ENCODE measurements at regions not wholly inside any gene's neighbourhood (a gene's known extent, or its start where the extent isn't known, plus 50 kb on each side); places are given as distances from the start of the nearest gene placed in this dataset.
A peak's percentile ranks its signal among the peaks of the same experiment; 100 is the strongest.

- DNase-seq (no peak), ATAC-seq (no peak)
- intact Hi-C loops (cut with DNase I, micrococcal nuclease) = no loop called here
Observed at GRCh38 chr4:38582445-38582844, 81.6 kb upstream of the KLF3 start.

DNA sequence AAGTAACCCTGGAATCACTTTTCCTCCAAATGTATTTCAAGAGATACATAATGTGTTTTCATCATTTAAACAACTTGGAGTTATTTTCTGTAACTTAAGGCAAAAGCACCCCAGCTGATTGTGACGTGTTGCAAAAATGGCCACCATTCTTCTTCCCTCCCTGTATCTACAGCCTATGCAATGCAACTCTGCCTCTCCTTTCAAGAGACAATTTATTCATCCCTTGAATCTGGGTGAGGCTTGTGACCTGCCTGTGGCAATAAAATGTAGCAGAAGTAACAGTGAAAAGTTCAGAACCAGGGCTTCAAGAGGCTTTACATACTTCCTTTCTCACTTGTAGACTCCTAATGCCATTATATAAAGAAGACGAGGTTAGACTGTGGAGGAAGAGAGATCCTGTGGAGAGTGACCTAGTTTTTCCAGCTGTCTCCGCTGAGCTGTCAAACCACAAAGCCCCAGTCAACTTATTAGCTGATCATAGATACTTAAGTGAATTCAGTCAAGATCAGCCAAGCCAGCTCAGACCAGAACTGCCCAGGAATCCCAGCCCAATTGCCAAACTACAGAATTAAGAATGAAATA, 81.0 kb upstream of the KLF3 start:
- DNase-seq (no peak), ATAC-seq (peak; percentile 50)
- intact Hi-C loops (cut with DNase I, micrococcal nuclease) = no loop called here

- intact Hi-C loops (cut with DNase I, micrococcal nuclease) = no loop called here
- ATAC-seq (no peak), DNase-seq (no peak)
Observed at GRCh38 chr4:38585871-38586270, 78.1 kb upstream of the KLF3 start.

DNA sequence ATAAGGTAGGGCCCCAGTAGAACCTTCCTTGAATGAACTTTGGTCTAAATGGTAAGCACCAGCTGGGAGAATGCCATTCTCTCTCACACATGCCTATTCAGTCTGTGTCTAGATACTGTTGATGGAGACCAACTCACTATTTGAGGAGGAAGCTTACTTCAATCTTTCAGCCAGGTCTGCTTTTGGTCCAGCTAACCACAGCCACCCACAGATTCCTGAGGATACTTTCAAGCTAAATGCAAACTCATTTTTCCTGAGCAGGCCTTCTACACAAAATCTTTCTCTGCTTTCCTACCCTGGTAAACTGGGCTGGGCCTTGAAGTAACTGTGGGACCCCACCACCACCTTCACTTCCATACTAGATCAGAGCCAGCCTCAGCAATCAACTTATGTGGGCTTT, 76.9 kb upstream of the KLF3 start:
- no peak for ATAC-seq
- intact Hi-C loops (cut with DNase I, micrococcal nuclease) = no loop called here
- no peak for DNase-seq

DNA sequence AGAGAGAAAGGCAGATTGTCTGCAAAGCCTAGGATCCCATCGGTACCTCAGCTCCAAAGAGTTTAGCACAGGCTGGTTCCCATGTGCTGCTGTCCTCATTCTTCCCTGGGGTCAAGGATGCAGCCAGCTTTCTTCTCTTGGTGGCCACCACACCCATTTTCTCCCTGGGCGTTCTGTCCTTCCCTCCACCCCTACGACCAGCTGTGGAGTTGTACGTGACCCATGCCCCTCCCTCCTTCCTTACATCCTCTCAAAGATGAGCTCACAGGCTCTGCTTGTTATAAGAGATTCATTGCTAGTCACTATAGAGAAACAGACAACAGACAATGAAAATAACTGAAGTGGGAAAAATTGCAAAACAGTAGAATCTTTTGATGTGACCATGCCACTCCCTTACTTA, 74.0 kb upstream of the KLF3 start:
- intact Hi-C loops (cut with DNase I, micrococcal nuclease) = no loop called here
- ATAC-seq = no peak

GRCh38 chr4:38591617-38592337, 72.2 kb upstream of the KLF3 start:
- ATAC-seq = peak; percentile 22
- intact Hi-C loops (cut with DNase I, micrococcal nuclease) = no loop called here
- DNase-seq = peak in 1 of 2 donors; percentile 68

More for the DNA sequence above, 74.0 kb upstream of the KLF3 start:
- DNase-seq = no peak

DNA sequence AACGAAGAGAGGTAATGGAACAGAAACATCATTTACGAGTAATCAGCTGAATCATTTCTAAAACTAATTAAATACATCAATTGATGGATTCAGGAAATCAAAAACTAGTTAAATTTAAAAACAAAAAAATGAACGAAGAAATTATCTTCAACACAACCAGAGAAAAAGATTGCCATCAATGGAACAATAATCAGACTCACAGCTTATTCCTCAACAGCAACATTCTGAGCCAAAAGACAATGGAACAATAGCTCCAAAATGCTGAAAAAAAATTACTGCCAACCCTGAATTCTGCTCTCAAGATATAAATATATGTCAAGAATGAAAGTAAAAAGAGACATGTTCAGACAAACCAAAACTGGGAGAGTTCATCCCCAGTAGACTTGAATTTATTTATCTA, 65.5 kb upstream of the KLF3 start:
- ATAC-seq = no peak
- no peak for DNase-seq
- intact Hi-C loops (cut with DNase I, micrococcal nuclease) = no loop called here

- DNase-seq = no peak
- ATAC-seq = peak; percentile 91
- intact Hi-C loops (cut with DNase I, micrococcal nuclease) = no loop called here
Observed at GRCh38 chr4:38600575-38600974, 63.4 kb upstream of the KLF3 start.

DNA sequence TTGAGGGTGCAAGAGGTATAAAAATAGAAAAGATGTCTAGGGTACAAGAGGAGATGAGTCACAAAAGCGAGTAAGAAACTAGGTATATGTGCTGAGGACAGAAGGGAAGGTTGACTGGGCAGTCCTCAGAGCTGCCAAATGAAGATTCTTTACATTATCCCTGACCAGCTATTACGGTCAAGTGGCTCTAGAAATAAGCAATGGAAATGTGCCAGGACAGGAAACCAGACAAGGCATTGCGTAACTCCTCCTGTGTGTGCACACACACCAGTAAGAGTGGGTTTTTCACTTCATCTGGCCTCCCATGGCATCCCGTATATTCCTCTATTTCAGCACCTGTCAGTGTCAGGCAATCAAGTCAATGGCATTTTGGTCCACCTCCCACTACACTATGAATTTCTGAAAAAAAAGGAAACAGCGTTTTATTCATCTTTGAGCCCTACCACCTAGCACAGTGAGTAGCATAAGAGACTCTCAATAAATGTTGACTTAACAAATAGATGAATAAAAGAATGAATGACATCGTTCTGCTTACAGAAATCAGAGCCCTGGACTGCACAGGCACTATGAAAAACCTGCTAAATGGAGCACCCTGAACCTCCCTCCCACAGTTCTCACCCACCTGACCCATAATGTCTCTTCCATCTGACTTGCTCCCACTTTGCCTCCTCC, 62.6 kb upstream of the KLF3 start:
- peak; percentile 25 for ATAC-seq
- intact Hi-C loops (cut with DNase I, micrococcal nuclease) = no loop called here
- DNase-seq = no peak

GRCh38 chr4:38601916-38602291, 62.1 kb upstream of the KLF3 start:
- intact Hi-C loops (cut with DNase I, micrococcal nuclease) = no loop called here
- ATAC-seq = no peak
- DNase-seq = no peak

DNA sequence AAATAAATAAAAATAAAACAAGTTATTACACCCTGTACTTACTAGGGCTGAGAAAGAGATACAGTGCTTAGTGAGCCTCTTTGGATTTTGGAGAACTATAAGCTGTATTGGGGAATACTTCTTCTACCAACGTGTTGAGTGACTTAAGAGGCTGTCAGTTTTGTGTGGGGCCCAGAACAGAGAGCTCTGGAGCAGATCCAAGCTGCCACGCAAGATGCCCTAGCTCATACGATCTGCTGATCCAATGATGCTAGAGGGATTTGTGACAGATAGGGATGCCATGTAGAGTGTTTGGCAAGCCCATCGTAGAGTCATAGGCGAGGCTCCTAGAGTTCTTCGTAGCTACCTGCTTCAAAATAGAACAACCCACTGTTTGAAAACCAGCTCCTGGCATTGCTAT, 60.3 kb upstream of the KLF3 start:
- ATAC-seq = no peak
- intact Hi-C loops (cut with DNase I, micrococcal nuclease) = no loop called here

DNA sequence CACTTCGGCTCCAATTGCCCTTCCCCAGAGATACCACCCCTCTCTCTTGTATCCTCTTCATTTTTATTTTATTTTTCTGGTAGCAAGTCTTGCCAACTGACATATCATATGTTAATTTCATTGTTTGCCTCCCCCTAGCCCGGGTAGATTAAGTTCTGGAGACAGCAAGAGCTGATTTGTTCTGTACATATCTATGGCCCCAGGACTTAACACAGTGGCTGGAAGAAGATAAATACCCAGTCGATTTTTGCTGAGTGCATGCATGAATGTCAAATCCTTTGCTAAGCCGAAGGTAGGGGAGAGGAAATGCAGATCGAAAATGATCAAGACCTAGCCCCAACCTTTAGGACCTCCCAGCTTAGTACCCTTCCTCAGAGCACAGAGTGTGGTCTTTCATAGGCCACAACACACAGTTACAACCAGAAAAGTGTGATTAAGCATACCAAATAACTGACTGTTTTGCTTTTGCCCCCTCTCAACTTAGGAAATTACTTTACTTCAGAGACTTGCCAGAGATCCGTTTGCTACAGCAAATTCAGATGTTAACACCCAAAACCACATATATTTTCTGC, 58.7 kb upstream of the KLF3 start:
- intact Hi-C loops (cut with DNase I, micrococcal nuclease) = no loop called here
- no peak for DNase-seq
- ATAC-seq = no peak

More for the DNA sequence above, 60.3 kb upstream of the KLF3 start:
- no peak for DNase-seq

DNA sequence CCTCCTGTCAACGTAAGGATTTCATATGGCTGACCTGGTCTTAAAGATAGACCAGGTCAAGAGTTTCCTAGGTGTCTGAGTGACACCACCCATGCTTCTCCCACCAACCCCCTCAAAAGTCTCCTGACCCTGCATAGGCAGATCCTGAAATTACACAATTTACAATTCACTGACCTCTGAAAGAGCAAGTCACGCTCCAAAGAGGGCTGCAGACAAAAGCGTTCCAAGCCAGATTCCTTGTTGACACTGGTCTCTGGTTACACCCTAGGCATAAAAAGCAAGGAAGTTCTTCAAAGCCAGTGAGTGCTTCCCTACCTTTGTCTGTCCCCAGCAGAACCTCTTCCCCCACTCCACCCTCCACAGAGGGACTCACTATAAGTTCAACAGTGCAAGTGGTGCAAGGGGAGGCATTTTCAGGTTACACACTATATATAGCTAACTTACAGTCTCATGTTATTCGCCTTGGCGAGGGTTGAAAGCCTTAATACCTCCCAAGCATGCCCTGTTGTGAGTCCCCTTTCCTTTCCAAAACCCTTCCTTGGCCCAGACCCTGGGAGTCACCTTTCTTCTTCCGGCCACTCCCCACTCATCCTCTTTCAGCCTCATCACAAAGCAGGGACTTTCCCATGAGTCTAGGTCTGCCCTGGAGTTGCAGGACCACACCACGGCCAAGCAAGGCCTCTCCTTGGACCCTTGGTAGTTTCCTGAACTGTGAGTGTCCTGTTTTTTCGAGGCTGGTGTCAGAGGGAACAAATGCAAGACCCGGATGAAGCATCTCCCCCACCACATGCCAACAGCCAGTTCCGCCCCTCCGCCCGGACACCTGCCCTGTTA, 58.0 kb upstream of the KLF3 start:
- intact Hi-C loops (cut with DNase I, micrococcal nuclease) = no loop called here
- ATAC-seq (peak; percentile 85), DNase-seq (peak; percentile 22 to 47)

DNA sequence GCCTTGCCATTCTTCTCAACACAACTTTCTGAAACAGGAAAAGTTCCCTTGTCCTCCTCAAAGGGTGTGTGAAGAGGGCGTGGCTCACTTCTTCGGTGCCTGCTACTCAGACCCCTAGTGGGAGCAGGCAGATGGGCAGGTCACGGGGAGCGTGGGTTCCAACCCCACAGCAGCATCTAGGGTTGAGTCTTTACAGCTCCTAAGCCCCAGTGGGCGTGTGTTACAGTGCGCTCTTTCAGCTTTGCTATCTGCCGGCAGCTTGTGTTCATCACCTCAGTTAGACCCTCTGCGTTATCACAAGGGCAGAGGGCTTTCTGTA, 57.5 kb upstream of the KLF3 start:
- ATAC-seq = no peak
- intact Hi-C loops (cut with DNase I, micrococcal nuclease) = no loop called here

DNA sequence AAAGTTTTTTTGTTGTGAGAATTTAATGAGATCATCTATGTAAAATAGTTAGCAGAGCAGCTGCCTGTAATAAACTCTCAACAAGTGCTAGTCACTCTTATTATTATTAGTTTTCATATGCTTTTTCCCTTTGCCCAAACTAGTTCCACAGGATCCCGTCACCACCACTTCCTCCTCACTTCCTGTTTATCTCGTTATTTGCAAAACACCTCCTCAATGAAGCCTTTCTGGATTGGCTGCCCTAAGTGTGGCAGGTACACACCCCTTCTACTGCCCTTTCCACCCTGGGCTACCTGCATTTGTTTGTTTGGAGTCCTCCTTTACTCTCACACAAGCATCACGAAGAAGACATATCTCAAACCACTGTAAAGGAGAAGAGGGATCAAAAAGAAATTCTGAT, 54.4 kb upstream of the KLF3 start:
- intact Hi-C loops (cut with DNase I, micrococcal nuclease) = no loop called here
- DNase-seq (no peak), ATAC-seq (peak; percentile 48)

More for the DNA sequence above, 57.5 kb upstream of the KLF3 start:
- DNase-seq = no peak

GRCh38 chr4:38610521-38610920, 53.5 kb upstream of the KLF3 start:
- DNase-seq (no peak), ATAC-seq (peak; percentile 48)
- intact Hi-C loops (cut with DNase I, micrococcal nuclease) = no loop called here

DNA sequence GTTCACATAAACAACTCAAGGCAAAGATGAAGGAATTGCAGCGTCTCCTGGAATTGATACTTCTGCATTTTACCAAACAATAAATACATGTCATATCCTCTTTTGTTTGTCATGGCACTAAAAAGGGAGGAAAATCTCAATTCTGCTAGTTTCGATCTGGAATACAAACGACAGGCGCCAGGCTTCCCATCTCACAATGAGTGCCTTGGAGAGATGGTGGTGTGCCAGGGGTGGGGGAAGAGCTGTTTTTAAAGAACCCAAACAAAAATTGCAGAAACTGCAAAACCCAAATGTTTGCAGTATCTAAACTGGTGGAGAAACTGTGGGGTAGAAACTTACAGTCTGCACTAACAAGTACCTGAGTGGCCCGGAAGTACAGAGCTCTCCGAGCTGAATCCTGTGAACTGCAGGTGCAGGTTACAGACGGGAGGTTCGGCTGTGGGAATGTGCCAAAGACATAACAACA, 53.0 kb upstream of the KLF3 start:
- DNase-seq = peak; percentile 51 to 67
- intact Hi-C loops (cut with DNase I, micrococcal nuclease) = no loop called here
- peak; percentile 72 for ATAC-seq

DNA sequence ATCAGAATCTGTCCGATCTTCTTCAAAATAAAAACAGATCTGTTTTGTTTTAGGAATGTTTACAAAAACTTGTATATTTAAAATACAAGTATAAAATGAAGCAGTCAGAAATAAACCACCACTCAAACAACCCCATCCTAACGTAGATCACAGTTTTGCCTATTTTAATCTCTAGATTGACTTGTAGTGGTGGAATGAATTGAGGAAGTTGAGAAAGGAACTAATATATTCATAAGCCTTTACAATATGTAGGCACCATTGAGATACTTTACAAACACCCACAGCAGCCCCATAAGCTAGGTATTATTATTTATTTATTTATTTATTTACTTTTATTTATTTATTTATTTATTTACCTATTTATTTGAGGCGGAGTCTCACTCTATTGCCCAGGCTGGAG, 52.3 kb upstream of the KLF3 start:
- no peak for ATAC-seq
- DNase-seq = no peak
- intact Hi-C loops (cut with DNase I, micrococcal nuclease) = no loop called here
